HepG2 (cell line): ENCODE measurements at regions not wholly inside any gene's neighbourhood (a gene's known extent, or its start where the extent isn't known, plus 50 kb on each side); places are given as distances from the start of the nearest gene placed in this dataset.
"Not testable (repeated sequence)": the region's sequence is repeated elsewhere in the genome, so short reads cannot be mapped to it uniquely, and the experiment has no call there.

Experiments used
- KDM1A ChIP-seq: IDR thresholded peaks from 2 replicates; pipeline ENCODE4 v1.6.1; 2016; ENCODE audit warnings: missing compliant biosample characterization
- MED13 ChIP-seq: sonication (generic); formaldehyde crosslinking; IDR thresholded peaks from 2 replicates; pipeline ENCODE4 v1.5.0; 2020; ENCODE audit warnings: missing genetic modification reagents
- TERF1 ChIP-seq: sonication (generic); formaldehyde crosslinking; IDR thresholded peaks from 2 replicates; pipeline ENCODE4 v1.8.0; 2022; ENCODE audit warnings: mild to moderate bottlenecking, missing genetic modification reagents, moderate library complexity
- ZKSCAN1 ChIP-seq: fragments of 150-350 bp; IDR thresholded peaks from 2 replicates; pipeline ENCODE4 v1.6.1; 2014; ENCODE audit warnings: low read length
- ZNF354B ChIP-seq: sonication (generic); formaldehyde crosslinking; IDR thresholded peaks from 2 replicates; pipeline ENCODE4 v1.8.0; 2022; ENCODE audit warnings: mild to moderate bottlenecking, missing genetic modification reagents
- ZNF558 ChIP-seq: sonication (generic); formaldehyde crosslinking; IDR thresholded peaks from 2 replicates; pipeline ENCODE4 v1.9.0; 2022; ENCODE audit warnings: mild to moderate bottlenecking, missing genetic modification reagents, borderline replicate concordance
- ZNF737 ChIP-seq: sonication (generic); formaldehyde crosslinking; IDR thresholded peaks from 2 replicates; pipeline ENCODE4 v1.5.0; 2020; ENCODE audit warnings: missing genetic modification reagents, mild to moderate bottlenecking, borderline replicate concordance
- TF ChIP-seq, protein P1 (sequence below): sonication (generic); formaldehyde crosslinking; IDR thresholded peaks from 2 replicates; pipeline ENCODE4 v1.5.0; 2020; ENCODE audit warnings: mild to moderate bottlenecking, missing genetic modification reagents, moderate library complexity

DNA sequence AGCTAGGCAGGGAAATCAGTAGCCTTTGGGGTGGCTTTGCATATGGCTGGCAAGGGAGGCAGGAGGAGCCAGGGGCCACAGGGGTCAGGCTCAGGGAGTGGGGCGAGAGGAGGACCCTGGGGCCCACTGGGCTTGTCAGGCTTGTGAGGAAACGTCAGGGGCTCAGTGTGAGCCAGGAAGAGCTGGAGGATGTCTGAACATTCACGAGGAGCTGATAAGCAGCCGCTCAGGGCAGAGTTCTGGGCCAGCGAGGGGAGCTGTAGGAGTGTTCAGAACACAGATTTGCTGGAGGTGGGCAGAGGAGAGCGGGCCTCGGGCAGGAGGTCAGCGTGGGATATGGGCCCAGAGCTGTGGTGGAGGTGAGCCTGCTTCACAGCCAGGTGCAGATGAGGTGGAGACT is 72.7 kb upstream of the MTLN start:
- not testable (repeated sequence) for TF ChIP-seq MED13 (CRISPR knock-in tag); ZNF558 (CRISPR knock-in tag); ZNF354B; ZKSCAN1; ZNF737 (CRISPR knock-in tag); TERF1 (CRISPR knock-in tag); KDM1A (CRISPR knock-in tag)
- TF ChIP-seq, protein P1, sequence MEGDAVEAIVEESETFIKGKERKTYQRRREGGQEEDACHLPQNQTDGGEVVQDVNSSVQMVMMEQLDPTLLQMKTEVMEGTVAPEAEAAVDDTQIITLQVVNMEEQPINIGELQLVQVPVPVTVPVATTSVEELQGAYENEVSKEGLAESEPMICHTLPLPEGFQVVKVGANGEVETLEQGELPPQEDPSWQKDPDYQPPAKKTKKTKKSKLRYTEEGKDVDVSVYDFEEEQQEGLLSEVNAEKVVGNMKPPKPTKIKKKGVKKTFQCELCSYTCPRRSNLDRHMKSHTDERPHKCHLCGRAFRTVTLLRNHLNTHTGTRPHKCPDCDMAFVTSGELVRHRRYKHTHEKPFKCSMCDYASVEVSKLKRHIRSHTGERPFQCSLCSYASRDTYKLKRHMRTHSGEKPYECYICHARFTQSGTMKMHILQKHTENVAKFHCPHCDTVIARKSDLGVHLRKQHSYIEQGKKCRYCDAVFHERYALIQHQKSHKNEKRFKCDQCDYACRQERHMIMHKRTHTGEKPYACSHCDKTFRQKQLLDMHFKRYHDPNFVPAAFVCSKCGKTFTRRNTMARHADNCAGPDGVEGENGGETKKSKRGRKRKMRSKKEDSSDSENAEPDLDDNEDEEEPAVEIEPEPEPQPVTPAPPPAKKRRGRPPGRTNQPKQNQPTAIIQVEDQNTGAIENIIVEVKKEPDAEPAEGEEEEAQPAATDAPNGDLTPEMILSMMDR (CRISPR knock-in tag), result not testable (repeated sequence)
